Adrenal gland (tissue), 9 donors: ENCODE measurements at regions not wholly inside any gene's neighbourhood (a gene's known extent, or its start where the extent isn't known, plus 50 kb on each side); places are given as distances from the start of the nearest gene placed in this dataset.
"Not testable (repeated sequence)": the region's sequence is repeated elsewhere in the genome, so short reads cannot be mapped to it uniquely, and the experiment has no call there.

Source experiments
- DNase-seq, 7 donors: peaks; one replicate each; pipeline ENCODE4 v3.0.0-alpha.2; 2019 to 2020
- H3K27ac ChIP-seq, 5 donors: fragments of 200-600 bp; sonication (generic) in 4 of 5; 1 replicate in 3 of 5; 2 replicates in 2 of 5; pipeline versions ENCODE4 v1.5.1 to v1.8.0; 2016 to 2020; ENCODE audit warnings: mild to moderate bottlenecking in 1 of 5
- H3K27me3 ChIP-seq: fragments of 200-600 bp; 2 replicates; pipeline ENCODE4 v1.8.0; 2021
- H3K36me3 ChIP-seq, 2 donors: fragments of 200-600 bp; replicated peaks in 1 of 2; 1 replicate in 1 of 2; 2 replicates in 1 of 2; pipeline versions ENCODE4 v1.5.1 to v1.8.0; 2018 to 2022
- H3K4me1 ChIP-seq, 2 donors: fragments of 200-600 bp; replicated peaks in 1 of 2; 1 replicate in 1 of 2; 2 replicates in 1 of 2; pipeline versions ENCODE4 v1.5.1 to v1.8.0; 2018 to 2021
- H3K4me3 ChIP-seq, 4 donors: fragments of 200-600 bp; sonication (generic) in 3 of 4; one replicate each; pipeline ENCODE4 v1.5.1; 2016 to 2018
- H3K9me3 ChIP-seq, 3 donors: fragments of 200-600 bp; sonication (generic) in 1 of 3; replicated peaks in 1 of 3; 1 replicate in 2 of 3; 2 replicates in 1 of 3; pipeline versions ENCODE4 v1.5.1 to v1.8.0; 2016 to 2021
- CTCF ChIP-seq, 6 experiments: fragments of 450-650 bp in 4 of 6; fragments of 200-600 bp in 2 of 6; sonication (generic) in 1 of 6; IDR thresholded peaks; 1 replicate in 5 of 6; 2 replicates in 1 of 6; pipeline versions ENCODE4 v1.5.1 to v1.8.0; 2016 to 2021; ENCODE audit warnings: antibody characterized with exemption in 6 of 6, mild to moderate bottlenecking in 2 of 6, moderate library complexity in 1 of 6
- POLR2A ChIP-seq, 2 donors: fragments of 450-650 bp; IDR thresholded peaks; one replicate each; pipeline ENCODE4 v1.6.1; 2017; ENCODE audit warnings: antibody characterized with exemption in 2 of 2, mild to moderate bottlenecking in 2 of 2, moderate library complexity in 1 of 2
- WGBS, 4 donors: extraction: QIAGEN DNeasy Blood & Tissue Kit in 2 of 4; methylation state at CpG; one replicate each; pipeline versions ENCODE4 v1.1.5 to v1.1.7; 2013 to 2017; 5-methylcytosine and 5-hydroxymethylcytosine counted together
- intact Hi-C, 2 donors: fragments of 100-400 bp; cut with DNase I; formaldehyde crosslinking; loops; one replicate each; pipeline versions ENCODE4 v1.14.1 to v1.15.0; 2022 to 2023
- microRNA-seq, 3 donors: library from miRNA; unstranded; fragments of <30 nt; microRNA quantifications; one replicate each; pipeline ENCODE4, GENCODE V29; 2017 to 2020
- small RNA-seq, 2 donors: library from RNA; depleted of rRNA; stranded (forward); fragments of <200 nt; gene quantifications; one replicate each; pipeline ENCODE3, GENCODE V24; 2016
- donor health status: healthy with polysubstance abuse.
- donor health status: Bipolar disorder and iron deficiency.
- donor health status: DM: yes; HTN: yes; CAD: no.
- donor health status: DM: no; HTN: no; CAD: no.
- donor health status: DM: no; HTN: no; CAD: no.

GRCh38 chr4:174387721-174388120 is 104.0 kb downstream of the CEP44 start:
- TF ChIP-seq CTCF (IDR thresholded peaks at IDR 0.05), result no peak
- TF ChIP-seq POLR2A (IDR thresholded peaks at IDR 0.05), result no peak
- Histone ChIP-seq H3K36me3 (no peaks in the 10 kb centered on the region), H3K4me1 (no peaks in the 10 kb centered on the region), H3K27me3 (no peaks in the 10 kb centered on the region), H3K9me3 (no peaks in the 10 kb centered on the region), H3K27ac (no peak overlapping the region), H3K4me3 (no peak overlapping the region)
- no peak for DNase-seq
- intact Hi-C loops, result no loop called here
- 72 to 79% (median 77%) methylated on average over 3 of the region's 3 CpGs for WGBS, 4 donors

GRCh38 chr4:174387143-174387542 is 103.4 kb downstream of the CEP44 start:
- intact Hi-C loops, result no loop called here
- WGBS, 4 donors, result 52 to 68% (median 57%) methylated on average over 2 of the region's 2 CpGs
- Histone ChIP-seq H3K4me3 (no peak overlapping the region), H3K9me3 (no peaks in the 10 kb centered on the region), H3K4me1 (no peaks in the 10 kb centered on the region), H3K27me3 (no peaks in the 10 kb centered on the region), H3K27ac (no peak overlapping the region), H3K36me3 (no peaks in the 10 kb centered on the region)
- DNase-seq, result no peak
- TF ChIP-seq POLR2A (IDR thresholded peaks at IDR 0.05) (no peak), CTCF (IDR thresholded peaks at IDR 0.05) (no peak)

GRCh38 chr4:174383783-174384182 is 100.1 kb downstream of the CEP44 start:
- intact Hi-C loops, result no loop called here
- no peaks in the 10 kb centered on the region for H3K4me1 ChIP-seq
- no peaks in the 10 kb centered on the region for H3K36me3 ChIP-seq
- TF ChIP-seq CTCF (IDR thresholded peaks at IDR 0.05) (no peak), POLR2A (IDR thresholded peaks at IDR 0.05) (no peak)
- no peak overlapping the region for H3K4me3 ChIP-seq
- DNase-seq, result no peak
- WGBS, 4 donors, result 82 to 92% (median 90%) methylated on average over 6 of the region's 6 CpGs
- H3K9me3 ChIP-seq, result no peaks in the 10 kb centered on the region
- H3K27me3 ChIP-seq, result no peaks in the 10 kb centered on the region
- no peak overlapping the region for H3K27ac ChIP-seq

GRCh38 chr4:174382938-174383605 is 99.4 kb downstream of the CEP44 start:
- H3K27ac ChIP-seq, H3K36me3 ChIP-seq, H3K4me1 ChIP-seq, DNase-seq, intact Hi-C loops, H3K4me3 ChIP-seq, H3K9me3 ChIP-seq, H3K27me3 ChIP-seq: not testable (repeated sequence)
- WGBS, 4 donors, result 46 to 59% (median 52%) methylated on average over 6 of the region's 6 CpGs

Small RNAs in the stretch of these regions (microRNA-seq; reads per million reads assigned to microRNA genes)
- gene MIR4276, result 0 reads per million in 3 donors

Small RNAs in the stretch of these regions (small RNA-seq; reads per million reads assigned to genes)
- gene MIR4276, result 0 reads per million in 2 donors
